GM12892 (cell line): ENCODE measurements at regions not wholly inside any gene's neighbourhood (a gene's known extent, or its start where the extent isn't known, plus 50 kb on each side); places are given as distances from the start of the nearest gene placed in this dataset.

Experiments used
- POLR2A ChIP-seq: IDR thresholded peaks from 2 replicates; pipeline ENCODE4 v1.6.1; 2011; ENCODE audit warnings: low read depth, low read length, control low read depth
- POLR2AphosphoS5 ChIP-seq: IDR thresholded peaks from 2 replicates; pipeline ENCODE4 v1.6.1; 2011; ENCODE audit warnings: low read depth, low read length, control low read depth

DNA sequence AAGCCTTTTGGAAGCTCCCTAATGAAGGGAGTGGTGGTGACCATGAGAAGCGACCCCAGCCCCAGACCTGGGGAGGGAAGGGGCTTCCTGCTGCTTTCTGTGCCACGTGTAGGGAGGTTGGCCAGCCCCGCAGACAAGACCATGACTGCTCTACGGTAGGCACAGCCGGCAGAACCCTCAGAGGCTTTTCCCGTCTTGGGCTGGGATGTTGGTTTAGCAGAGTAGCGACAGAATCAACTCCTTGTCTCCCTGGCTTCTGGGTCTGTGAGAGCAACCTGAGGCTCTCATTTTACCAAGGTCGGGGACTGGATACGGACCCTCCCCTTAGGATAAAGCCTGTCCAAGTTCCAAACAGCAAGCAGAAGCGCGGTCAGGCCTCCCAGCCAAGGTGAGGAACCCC lies 123.3 kb downstream of the AXIN2 start:
- TF ChIP-seq POLR2A (no peak), POLR2AphosphoS5 (no peak)
